Mucosa of rectum (tissue), 2 donors: ENCODE measurements at regions not wholly inside any gene's neighbourhood (a gene's known extent, or its start where the extent isn't known, plus 50 kb on each side); places are given as distances from the start of the nearest gene placed in this dataset.

Experiments used
- H3K27ac ChIP-seq, 2 donors: one replicate each; pipeline ENCODE4 v1.7.0; 2013; ENCODE audit warnings: inconsistent platforms in 2 of 2, low read depth in 2 of 2, low read length in 2 of 2
- H3K27me3 ChIP-seq, 2 donors: one replicate each; pipeline ENCODE4 v1.7.0; 2013; ENCODE audit warnings: low read length in 2 of 2; ENCODE audit not compliant: control insufficient read depth in 2 of 2, insufficient read depth in 2 of 2
- H3K36me3 ChIP-seq, 2 donors: one replicate each; pipeline ENCODE4 v1.7.0; 2013; ENCODE audit warnings: low read length in 2 of 2; ENCODE audit not compliant: control insufficient read depth in 2 of 2, insufficient read depth in 2 of 2
- H3K4me1 ChIP-seq, 2 donors: one replicate each; pipeline ENCODE4 v1.7.0; 2013; ENCODE audit warnings: low read length in 2 of 2, mild to moderate bottlenecking in 1 of 2; ENCODE audit not compliant: control insufficient read depth in 2 of 2, insufficient read depth in 2 of 2
- H3K4me3 ChIP-seq, 2 donors: one replicate each; pipeline ENCODE4 v1.7.0; 2013; ENCODE audit warnings: low read length in 2 of 2
- H3K9ac ChIP-seq, 2 donors: one replicate each; pipeline ENCODE4 v1.7.0; 2013; ENCODE audit warnings: low read length in 2 of 2, low read depth in 1 of 2, mild to moderate bottlenecking in 1 of 2
- H3K9me3 ChIP-seq, 2 donors: one replicate each; pipeline ENCODE4 v1.7.0; 2013; ENCODE audit warnings: low read length in 2 of 2; ENCODE audit not compliant: control insufficient read depth in 2 of 2
- donor health status: healthy.
- donor health status: Normal muscosa, but diverticular disease.

DNA sequence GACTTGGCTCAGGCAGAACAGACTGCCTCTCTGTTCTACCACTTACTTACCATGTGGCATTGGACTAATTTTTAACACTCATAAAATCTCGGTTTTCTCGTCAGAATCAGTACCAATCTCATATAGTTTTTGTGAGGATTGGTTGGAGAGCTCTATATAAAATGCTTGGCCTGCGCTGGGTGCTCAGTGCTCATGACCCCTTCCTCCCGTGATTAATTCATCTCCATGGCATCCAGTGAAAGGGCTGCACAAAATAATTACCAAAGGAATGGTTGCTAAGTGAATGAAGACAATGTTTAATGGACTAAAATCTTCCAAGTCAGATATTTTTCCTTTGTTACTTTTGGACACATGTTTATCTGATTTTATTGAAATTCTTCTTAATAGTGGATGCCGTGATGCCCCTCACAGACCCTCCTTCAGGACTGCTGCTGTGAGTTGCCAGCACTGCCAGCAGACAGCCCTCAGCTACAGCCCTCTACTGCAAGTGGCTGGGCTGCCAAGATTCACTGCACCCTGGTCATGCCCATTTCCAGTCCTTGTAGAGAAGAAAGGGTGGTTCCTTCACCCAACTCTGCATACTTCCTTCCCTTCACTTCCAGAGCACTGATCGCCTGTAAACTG is 436.5 kb downstream of the LMO4 start:
- Histone ChIP-seq H3K36me3 (no peaks in the 10 kb centered on the region), H3K4me3 (no peak overlapping the region), H3K27me3 (no peaks in the 10 kb centered on the region), H3K9me3 (no peaks in the 10 kb centered on the region), H3K9ac (no peak overlapping the region), H3K27ac (no peak overlapping the region), H3K4me1 (no peaks in the 10 kb centered on the region)

GRCh38 chr1:87765681-87766070 is 437.0 kb downstream of the LMO4 start:
- Histone ChIP-seq H3K36me3 (no peaks in the 10 kb centered on the region), H3K4me3 (no peak overlapping the region), H3K27me3 (no peaks in the 10 kb centered on the region), H3K9ac (no peak overlapping the region), H3K9me3 (no peaks in the 10 kb centered on the region), H3K27ac (no peak overlapping the region), H3K4me1 (no peaks in the 10 kb centered on the region)

- H3K9me3 ChIP-seq: no peaks in the 10 kb centered on the region
- no peaks in the 10 kb centered on the region for H3K27me3 ChIP-seq
- no peak overlapping the region for H3K4me3 ChIP-seq
- no peaks in the 10 kb centered on the region for H3K36me3 ChIP-seq
- no peak overlapping the region for H3K27ac ChIP-seq
- no peaks in the 10 kb centered on the region for H3K4me1 ChIP-seq
- no peak overlapping the region for H3K9ac ChIP-seq
Observed at GRCh38 chr1:87766737-87767136, 438.1 kb downstream of the LMO4 start.

- H3K9me3 ChIP-seq: no peaks in the 10 kb centered on the region
- H3K4me1 ChIP-seq: no peaks in the 10 kb centered on the region
Observed at GRCh38 chr1:87778896-87779295, 450.2 kb downstream of the LMO4 start.

DNA sequence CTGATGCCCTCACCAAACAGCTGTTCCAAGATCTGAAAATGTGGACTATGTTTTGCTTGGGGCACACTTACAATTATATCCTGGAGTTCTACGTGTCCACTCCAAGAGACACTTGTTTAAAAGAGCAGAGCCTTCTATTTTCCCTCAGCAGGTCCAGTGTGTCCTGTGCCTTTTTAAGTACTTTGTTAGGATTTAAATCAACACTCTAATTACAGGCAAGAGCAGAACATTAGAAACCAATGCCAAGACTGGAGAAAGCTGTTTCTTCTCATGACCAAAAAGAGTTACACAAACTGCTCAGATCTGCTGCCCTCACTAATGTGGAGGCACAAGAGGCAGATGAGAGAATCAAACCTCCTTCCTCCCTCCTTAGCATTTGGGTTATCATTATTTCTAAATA is 452.9 kb downstream of the LMO4 start:
- no peaks in the 10 kb centered on the region for H3K9me3 ChIP-seq
- no peaks in the 10 kb centered on the region for H3K4me1 ChIP-seq
- no peaks in the 10 kb centered on the region for H3K27me3 ChIP-seq
- no peaks in the 10 kb centered on the region for H3K36me3 ChIP-seq
- H3K4me3 ChIP-seq: no peak overlapping the region
- H3K9ac ChIP-seq: no peak overlapping the region
- no peak overlapping the region for H3K27ac ChIP-seq

More at GRCh38 chr1:87778896-87779295, 450.2 kb downstream of the LMO4 start:
- Histone ChIP-seq H3K9ac (no peak overlapping the region), H3K27me3 (no peaks in the 10 kb centered on the region), H3K36me3 (no peaks in the 10 kb centered on the region), H3K4me3 (no peak overlapping the region), H3K27ac (no peak overlapping the region)

DNA sequence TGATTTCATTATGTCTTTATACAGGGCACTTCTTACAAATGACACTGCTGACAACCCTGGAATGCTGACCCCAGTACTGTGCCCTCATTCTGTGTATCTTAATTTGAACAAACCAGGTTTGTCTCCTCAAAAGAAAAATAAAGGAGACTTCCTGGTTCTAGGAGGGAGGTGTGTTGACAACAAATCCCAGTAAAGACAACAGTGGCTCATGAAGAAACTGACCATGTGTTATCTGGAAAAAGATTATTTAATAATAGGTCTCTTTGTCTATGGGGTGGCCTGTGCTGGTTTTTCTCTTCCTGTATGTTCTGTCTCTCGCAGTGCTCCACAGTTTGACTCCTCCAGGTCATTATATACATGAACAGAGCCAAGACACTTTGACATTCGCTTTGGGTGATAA is 454.6 kb downstream of the LMO4 start:
- no peak overlapping the region for H3K27ac ChIP-seq
- H3K9me3 ChIP-seq: no peaks in the 10 kb centered on the region
- no peak overlapping the region for H3K9ac ChIP-seq
- H3K4me3 ChIP-seq: no peak overlapping the region
- no peaks in the 10 kb centered on the region for H3K27me3 ChIP-seq
- no peaks in the 10 kb centered on the region for H3K4me1 ChIP-seq
- no peaks in the 10 kb centered on the region for H3K36me3 ChIP-seq

- Histone ChIP-seq H3K4me3 (no peak overlapping the region), H3K9me3 (no peaks in the 10 kb centered on the region), H3K9ac (no peak overlapping the region), H3K27ac (no peak overlapping the region), H3K27me3 (no peaks in the 10 kb centered on the region), H3K36me3 (no peaks in the 10 kb centered on the region), H3K4me1 (no peaks in the 10 kb centered on the region)
Observed at GRCh38 chr1:87785386-87785785, 456.7 kb downstream of the LMO4 start.

DNA sequence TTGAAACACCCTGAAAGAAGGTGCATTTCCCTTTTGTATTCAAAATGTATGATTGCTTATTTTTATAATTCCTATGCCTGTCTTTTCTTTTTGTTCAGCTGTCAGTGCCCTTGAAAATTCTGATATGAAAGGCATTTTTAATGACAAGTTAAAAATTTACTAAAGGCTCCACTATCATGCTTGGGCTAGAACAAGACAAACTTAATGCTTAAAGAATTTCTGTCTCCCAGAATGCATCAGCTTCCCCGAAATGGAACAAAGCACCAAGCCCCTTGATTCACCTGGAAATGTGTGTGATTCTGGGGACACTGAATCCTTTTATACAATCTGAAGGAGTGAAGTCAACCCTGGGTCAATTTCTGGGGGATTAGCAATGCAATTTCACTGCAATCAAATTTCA is 457.5 kb downstream of the LMO4 start:
- no peaks in the 10 kb centered on the region for H3K36me3 ChIP-seq
- no peak overlapping the region for H3K27ac ChIP-seq
- no peak overlapping the region for H3K4me3 ChIP-seq
- H3K9me3 ChIP-seq: no peaks in the 10 kb centered on the region
- no peaks in the 10 kb centered on the region for H3K4me1 ChIP-seq
- H3K27me3 ChIP-seq: no peaks in the 10 kb centered on the region
- no peak overlapping the region for H3K9ac ChIP-seq

GRCh38 chr1:87786861-87787545 is 458.3 kb downstream of the LMO4 start:
- no peak overlapping the region for H3K4me3 ChIP-seq
- no peaks in the 10 kb centered on the region for H3K36me3 ChIP-seq
- no peaks in the 10 kb centered on the region for H3K9me3 ChIP-seq
- H3K27ac ChIP-seq: no peak overlapping the region
- no peaks in the 10 kb centered on the region for H3K4me1 ChIP-seq
- H3K27me3 ChIP-seq: no peaks in the 10 kb centered on the region
- H3K9ac ChIP-seq: no peak overlapping the region

GRCh38 chr1:87787551-87787950 is 458.9 kb downstream of the LMO4 start:
- Histone ChIP-seq H3K4me1 (no peaks in the 10 kb centered on the region), H3K36me3 (no peaks in the 10 kb centered on the region), H3K4me3 (no peak overlapping the region), H3K9me3 (no peaks in the 10 kb centered on the region), H3K27me3 (no peaks in the 10 kb centered on the region), H3K9ac (no peak overlapping the region), H3K27ac (no peak overlapping the region)
